PC-9 (cell line): ENCODE measurements at regions not wholly inside any gene's neighbourhood (a gene's known extent, or its start where the extent isn't known, plus 50 kb on each side); places are given as distances from the start of the nearest gene placed in this dataset.

ENCODE experiments used
- EZH2 ChIP-seq: fragments of 200-600 bp; sonication (generic); IDR thresholded peaks from 2 replicates; pipeline ENCODE4 v1.8.0; 2017; ENCODE audit warnings: antibody characterized with exemption, low read depth
- TF ChIP-seq, protein P1 (sequence below): fragments of 200-600 bp; sonication (generic); conservative IDR thresholded peaks from 2 replicates; pipeline ENCODE4 v1.6.1; 2017; ENCODE audit warnings: mixed run types, antibody characterized with exemption, mild to moderate bottlenecking, moderate library complexity

DNA sequence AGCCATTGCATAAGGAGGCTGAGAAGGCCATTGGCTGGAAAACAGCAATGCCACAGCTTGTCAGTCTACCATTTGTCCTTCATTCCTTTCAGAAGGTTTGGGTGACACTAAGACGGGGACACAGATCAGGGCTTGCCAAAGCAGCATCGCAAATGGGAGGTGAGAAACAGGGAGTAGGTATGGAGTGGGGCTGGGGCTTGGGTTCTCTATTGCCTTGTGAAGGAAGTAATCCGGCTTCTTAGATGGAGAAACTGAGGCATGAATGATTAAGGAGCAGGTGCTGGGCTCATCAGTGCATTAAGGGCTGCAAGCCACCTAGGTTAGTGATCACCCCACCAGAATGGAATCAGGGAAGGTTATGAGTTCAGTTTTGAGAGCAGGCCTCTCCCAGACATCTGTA, 115.6 kb upstream of the NMNAT3 start:
- TF ChIP-seq, protein P1, sequence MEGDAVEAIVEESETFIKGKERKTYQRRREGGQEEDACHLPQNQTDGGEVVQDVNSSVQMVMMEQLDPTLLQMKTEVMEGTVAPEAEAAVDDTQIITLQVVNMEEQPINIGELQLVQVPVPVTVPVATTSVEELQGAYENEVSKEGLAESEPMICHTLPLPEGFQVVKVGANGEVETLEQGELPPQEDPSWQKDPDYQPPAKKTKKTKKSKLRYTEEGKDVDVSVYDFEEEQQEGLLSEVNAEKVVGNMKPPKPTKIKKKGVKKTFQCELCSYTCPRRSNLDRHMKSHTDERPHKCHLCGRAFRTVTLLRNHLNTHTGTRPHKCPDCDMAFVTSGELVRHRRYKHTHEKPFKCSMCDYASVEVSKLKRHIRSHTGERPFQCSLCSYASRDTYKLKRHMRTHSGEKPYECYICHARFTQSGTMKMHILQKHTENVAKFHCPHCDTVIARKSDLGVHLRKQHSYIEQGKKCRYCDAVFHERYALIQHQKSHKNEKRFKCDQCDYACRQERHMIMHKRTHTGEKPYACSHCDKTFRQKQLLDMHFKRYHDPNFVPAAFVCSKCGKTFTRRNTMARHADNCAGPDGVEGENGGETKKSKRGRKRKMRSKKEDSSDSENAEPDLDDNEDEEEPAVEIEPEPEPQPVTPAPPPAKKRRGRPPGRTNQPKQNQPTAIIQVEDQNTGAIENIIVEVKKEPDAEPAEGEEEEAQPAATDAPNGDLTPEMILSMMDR: no peak
- TF ChIP-seq EZH2: no peak
